ENCODE measurements at regions not wholly inside any gene's neighbourhood (a gene's known extent, or its start where the extent isn't known, plus 50 kb on each side); places are given as distances from the start of the nearest gene placed in this dataset.

DNA sequence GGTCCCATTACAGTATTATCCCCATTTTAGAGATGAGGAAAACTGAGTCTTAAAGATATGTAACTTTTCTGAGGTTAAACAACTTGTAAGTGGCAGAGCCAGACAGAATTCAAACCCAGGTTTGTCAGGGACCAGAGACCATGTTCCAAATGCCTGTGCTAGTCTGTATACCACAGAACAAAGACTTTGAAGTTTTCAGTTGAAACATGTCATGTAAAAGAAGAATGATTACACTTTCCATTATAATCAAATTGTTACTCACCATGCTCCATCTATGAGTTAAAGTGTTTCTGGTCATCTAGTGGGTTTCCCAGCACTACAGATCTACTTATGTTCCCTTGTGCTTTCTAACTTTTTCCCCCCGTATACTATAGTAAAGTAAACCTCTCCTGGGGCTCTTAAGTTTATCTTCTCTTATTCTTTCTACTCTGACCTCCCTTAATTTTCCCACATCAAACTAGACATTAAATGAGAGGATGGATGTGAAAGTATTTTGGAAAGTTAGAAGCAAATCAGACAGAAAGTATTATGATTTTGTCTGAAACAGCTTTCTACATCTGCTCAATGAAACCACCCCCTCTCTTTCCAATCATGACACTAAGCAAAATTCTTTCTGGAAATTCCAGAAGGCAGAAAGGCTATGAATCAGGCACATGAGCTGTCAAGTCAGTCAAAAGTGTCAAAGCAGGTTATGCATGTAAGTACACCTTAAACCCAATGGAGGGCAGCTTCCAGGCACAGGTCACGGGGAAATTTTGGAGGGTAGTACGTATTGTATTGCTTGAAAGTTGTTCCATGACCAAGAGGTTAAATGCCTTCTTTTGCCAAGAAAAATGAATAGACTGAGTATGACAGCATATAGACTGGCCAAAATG lies 132.7 kb upstream of the MAP3K7 start:
- DNase-seq (ENCODE audit: low spot score) (no peak), ATAC-seq (ENCODE audit: low FRiP score) (no peak)
- TF ChIP-seq, protein P1, sequence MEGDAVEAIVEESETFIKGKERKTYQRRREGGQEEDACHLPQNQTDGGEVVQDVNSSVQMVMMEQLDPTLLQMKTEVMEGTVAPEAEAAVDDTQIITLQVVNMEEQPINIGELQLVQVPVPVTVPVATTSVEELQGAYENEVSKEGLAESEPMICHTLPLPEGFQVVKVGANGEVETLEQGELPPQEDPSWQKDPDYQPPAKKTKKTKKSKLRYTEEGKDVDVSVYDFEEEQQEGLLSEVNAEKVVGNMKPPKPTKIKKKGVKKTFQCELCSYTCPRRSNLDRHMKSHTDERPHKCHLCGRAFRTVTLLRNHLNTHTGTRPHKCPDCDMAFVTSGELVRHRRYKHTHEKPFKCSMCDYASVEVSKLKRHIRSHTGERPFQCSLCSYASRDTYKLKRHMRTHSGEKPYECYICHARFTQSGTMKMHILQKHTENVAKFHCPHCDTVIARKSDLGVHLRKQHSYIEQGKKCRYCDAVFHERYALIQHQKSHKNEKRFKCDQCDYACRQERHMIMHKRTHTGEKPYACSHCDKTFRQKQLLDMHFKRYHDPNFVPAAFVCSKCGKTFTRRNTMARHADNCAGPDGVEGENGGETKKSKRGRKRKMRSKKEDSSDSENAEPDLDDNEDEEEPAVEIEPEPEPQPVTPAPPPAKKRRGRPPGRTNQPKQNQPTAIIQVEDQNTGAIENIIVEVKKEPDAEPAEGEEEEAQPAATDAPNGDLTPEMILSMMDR (IDR thresholded peaks at IDR 0.05) = no peak

DNA sequence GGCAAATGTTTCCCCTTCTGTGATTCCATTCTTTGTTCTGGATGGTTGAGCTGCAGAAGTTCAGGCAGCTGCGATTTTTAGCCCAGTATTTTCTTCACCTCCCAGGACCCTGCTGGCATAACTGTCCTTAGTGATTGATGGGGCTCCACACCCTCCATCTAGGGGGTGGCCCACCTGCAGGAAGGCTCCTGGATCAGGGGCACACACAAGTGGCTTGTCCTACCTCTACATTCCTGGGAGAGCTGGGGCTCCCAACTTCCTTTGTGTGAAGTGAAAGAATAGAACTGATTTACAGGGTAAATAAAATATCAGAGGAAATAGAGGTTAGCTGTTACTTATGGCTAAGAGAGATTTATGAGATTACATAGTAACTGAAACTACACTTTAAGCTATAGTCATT lies 129.5 kb upstream of the MAP3K7 start:
- no peak for DNase-seq (ENCODE audit: low spot score)
- no peak for ATAC-seq (ENCODE audit: low FRiP score)
- TF ChIP-seq, protein P1 (IDR thresholded peaks at IDR 0.05) = no peak

DNA sequence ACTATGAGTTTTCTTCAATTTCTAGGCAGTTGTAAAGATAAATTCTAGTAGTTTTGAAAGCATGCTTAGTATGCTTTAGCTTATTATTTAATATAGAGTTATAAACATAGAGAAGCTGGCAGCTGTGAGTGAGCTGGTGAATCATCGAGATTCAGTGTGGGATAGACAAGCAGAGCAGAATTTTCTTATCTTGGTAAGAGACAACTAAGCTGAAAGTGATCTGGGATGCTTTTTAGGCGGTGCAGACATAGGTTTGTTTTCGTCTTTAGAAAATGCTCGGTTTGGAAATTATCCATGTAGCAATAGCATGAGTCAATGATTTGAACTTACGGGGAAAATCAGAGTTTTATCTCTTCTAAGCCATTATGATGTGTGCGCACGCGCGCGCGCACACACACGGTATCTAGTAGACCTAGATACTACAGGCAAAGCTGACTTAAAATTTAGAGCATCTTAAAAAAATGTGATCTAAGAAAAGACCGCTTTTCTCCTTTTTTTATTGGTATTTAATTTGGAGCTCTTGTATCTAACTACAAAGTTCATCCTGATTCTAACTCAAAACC lies 128.3 kb upstream of the MAP3K7 start:
- DNase-seq (ENCODE audit: low spot score) = no peak
- ATAC-seq (ENCODE audit: low FRiP score) = peak; percentile 92
- TF ChIP-seq, protein P1 (IDR thresholded peaks at IDR 0.05) = no peak

DNA sequence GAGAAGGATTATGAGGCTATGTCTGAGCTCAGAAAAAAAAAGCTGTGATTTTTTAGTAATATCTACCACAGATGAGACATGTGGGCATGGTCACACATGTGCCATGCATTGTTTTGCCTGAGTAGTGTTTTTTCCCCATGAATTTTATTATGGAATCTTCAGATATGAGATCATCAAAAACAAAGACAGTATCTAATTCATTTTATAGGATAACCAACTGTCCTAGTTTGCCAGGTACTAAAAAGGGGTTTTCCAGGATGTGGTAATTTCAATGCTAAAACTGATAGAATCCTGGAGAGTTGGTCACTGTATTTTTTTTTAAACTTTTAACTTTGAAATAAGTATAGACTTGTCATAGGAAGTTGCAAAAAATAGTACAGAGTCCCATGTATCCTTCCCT lies 127.4 kb upstream of the MAP3K7 start:
- no peak for ATAC-seq (ENCODE audit: low FRiP score)
- TF ChIP-seq, protein P1 (IDR thresholded peaks at IDR 0.05) = no peak
- DNase-seq (ENCODE audit: low spot score) = no peak

DNA sequence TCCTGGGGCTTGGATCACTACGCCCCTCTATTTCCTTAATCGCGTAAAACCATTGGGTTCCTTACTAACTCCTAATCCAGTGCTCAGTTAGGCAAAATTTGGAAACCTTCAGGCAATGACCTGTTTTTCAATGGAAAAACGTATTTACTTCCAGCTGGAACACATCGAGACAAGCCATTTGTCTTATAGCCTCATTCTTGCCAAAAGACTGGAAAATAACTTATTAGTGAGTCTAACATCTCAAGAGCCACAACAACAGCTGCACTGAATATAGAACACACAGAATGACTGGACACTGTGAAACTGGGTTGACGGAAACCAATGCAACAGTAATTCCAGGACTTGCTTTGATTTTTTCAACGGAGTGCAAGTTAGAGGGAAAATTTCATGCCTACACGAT lies 125.2 kb upstream of the MAP3K7 start:
- DNase-seq (ENCODE audit: low spot score) = no peak
- TF ChIP-seq, protein P1 (IDR thresholded peaks at IDR 0.05) = no peak
- ATAC-seq (ENCODE audit: low FRiP score) = no peak

DNA sequence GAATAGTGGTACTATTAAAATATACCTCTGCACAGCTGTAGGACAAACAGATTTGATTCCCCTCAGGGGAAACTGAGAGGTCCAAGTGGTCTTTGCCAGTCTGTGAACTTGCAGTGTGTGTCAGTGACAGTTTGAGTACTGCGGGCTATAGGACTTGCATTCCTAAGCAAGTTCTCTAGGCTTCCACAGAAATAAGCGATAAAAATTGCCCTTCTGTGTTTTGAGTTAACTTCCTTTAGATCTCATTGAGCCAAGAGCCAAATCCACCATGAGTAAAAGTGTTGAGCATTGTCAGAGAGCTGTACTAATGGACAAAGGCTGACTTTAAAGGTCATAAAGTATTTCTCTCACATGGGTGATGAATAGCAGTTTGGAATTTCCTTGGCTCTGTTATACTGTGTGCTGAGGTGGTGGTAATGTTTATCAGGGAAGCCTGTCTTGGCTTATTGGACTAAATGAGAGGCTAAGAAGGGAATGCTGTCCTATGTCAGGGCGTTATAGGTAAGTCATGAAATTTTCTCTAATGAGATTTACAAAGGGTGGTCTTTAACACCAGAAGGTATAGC lies 122.6 kb upstream of the MAP3K7 start:
- no peak for DNase-seq (ENCODE audit: low spot score)
- peak; percentile 87 for ATAC-seq (ENCODE audit: low FRiP score)
- TF ChIP-seq, protein P1 (IDR thresholded peaks at IDR 0.05) = no peak
